HepG2 (cell line): ENCODE measurements at regions not wholly inside any gene's neighbourhood (a gene's known extent, or its start where the extent isn't known, plus 50 kb on each side); places are given as distances from the start of the nearest gene placed in this dataset.

Source experiments
- CEBPG ChIP-seq: IDR thresholded peaks from 2 replicates; pipeline ENCODE4 v1.6.1; 2016
- CREB1 ChIP-seq, 2 experiments: fragments of 450-650 bp in 1 of 2; IDR thresholded peaks; 2 replicates each; pipeline ENCODE4 v1.6.1; 2016 to 2017; ENCODE audit warnings: control low read depth in 1 of 2, mild to moderate bottlenecking in 1 of 2, missing compliant biosample characterization in 1 of 2, missing genetic modification characterization in 1 of 2
- JUND ChIP-seq: sonication (generic); formaldehyde crosslinking; IDR thresholded peaks from 2 replicates; pipeline ENCODE4 v1.8.0; 2022; ENCODE audit warnings: mild to moderate bottlenecking, missing genetic modification reagents
- NFE2L1 ChIP-seq: sonication (generic); formaldehyde crosslinking; IDR thresholded peaks from 2 replicates; pipeline ENCODE4 v1.4.0; 2020; ENCODE audit warnings: missing genetic modification reagents, mild to moderate bottlenecking, borderline replicate concordance
- POLR2A ChIP-seq, 2 experiments: IDR thresholded peaks; 2 replicates each; pipeline ENCODE4 v1.6.1; 2011; ENCODE audit warnings: low read depth in 2 of 2, low read length in 2 of 2, mild to moderate bottlenecking in 1 of 2, moderate library complexity in 1 of 2; ENCODE audit not compliant: insufficient read depth in 1 of 2
- RAD51 ChIP-seq: fragments of 450-650 bp; IDR thresholded peaks from 2 replicates; pipeline ENCODE4 v1.6.1; 2016; ENCODE audit warnings: borderline replicate concordance
- TF ChIP-seq, protein P1 (sequence below): sonication (generic); formaldehyde crosslinking; IDR thresholded peaks from 2 replicates; pipeline ENCODE4 v1.5.0; 2020; ENCODE audit warnings: mild to moderate bottlenecking, missing genetic modification reagents, moderate library complexity

DNA sequence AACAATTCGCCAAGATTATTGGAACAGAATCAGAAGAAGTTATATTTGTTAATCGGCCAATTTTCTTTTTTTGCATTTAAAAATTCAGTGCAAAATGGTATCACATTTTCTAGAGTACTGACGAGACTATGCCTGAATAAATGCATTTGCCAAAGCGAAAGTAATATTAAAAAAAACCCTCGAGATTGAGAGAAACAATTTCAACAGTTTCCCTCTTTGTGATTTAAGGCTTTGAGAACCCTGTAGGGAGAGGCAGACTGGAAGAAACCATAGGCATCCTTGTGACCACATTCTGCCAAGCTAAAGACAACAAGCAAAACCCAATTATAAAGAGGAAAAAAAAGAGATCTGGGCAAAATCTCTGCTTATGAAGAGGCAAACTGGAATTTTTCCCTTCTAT, 218.1 kb upstream of the GK2 start:
- TF ChIP-seq RAD51 = no peak
- TF ChIP-seq JUND (CRISPR knock-in tag) = no peak
- TF ChIP-seq, protein P1, sequence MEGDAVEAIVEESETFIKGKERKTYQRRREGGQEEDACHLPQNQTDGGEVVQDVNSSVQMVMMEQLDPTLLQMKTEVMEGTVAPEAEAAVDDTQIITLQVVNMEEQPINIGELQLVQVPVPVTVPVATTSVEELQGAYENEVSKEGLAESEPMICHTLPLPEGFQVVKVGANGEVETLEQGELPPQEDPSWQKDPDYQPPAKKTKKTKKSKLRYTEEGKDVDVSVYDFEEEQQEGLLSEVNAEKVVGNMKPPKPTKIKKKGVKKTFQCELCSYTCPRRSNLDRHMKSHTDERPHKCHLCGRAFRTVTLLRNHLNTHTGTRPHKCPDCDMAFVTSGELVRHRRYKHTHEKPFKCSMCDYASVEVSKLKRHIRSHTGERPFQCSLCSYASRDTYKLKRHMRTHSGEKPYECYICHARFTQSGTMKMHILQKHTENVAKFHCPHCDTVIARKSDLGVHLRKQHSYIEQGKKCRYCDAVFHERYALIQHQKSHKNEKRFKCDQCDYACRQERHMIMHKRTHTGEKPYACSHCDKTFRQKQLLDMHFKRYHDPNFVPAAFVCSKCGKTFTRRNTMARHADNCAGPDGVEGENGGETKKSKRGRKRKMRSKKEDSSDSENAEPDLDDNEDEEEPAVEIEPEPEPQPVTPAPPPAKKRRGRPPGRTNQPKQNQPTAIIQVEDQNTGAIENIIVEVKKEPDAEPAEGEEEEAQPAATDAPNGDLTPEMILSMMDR = no peak
- no peak for TF ChIP-seq POLR2A (IDR thresholded peaks at IDR 0.05; ENCODE audit: insufficient read depth in 1 of 2, low read depth in 2 of 2, low read length in 2 of 2)
- no peak for TF ChIP-seq CREB1 (IDR thresholded peaks at IDR 0.05)
- TF ChIP-seq CREB1 (CRISPR knock-in tag; IDR thresholded peaks at IDR 0.05) = no peak
- TF ChIP-seq NFE2L1 (CRISPR knock-in tag) = no peak
- TF ChIP-seq CEBPG = no peak
